SKM-1 (cell line): ENCODE measurements at regions not wholly inside any gene's neighbourhood (a gene's known extent, or its start where the extent isn't known, plus 50 kb on each side); places are given as distances from the start of the nearest gene placed in this dataset.

Source experiments
- DNase-seq: peaks from one replicate; lab custom pipeline; 2025; ENCODE audit not compliant: unreplicated experiment; lab: John Stamatoyannopoulos, UW

DNA sequence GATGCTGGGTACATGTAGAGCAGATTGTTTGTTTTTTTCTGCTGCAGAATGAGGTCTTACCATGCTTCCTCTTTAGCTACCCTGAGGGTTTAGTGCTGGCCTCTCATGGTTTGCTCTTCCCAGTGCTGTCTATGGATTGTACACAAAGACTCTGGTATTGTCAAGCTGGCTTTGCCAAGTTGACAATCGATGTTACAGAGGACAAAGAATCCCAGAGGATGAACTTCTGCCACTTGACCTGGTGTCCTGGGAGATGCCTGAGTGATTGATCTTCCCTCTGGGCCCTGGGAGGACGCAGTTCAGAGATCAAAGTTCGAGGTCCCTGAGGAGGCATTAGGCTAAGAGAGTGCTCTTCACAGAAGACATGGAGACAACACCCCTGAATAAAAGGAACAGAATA lies 865.4 kb downstream of the CCSER2 start:
- no peak for DNase-seq

DNA sequence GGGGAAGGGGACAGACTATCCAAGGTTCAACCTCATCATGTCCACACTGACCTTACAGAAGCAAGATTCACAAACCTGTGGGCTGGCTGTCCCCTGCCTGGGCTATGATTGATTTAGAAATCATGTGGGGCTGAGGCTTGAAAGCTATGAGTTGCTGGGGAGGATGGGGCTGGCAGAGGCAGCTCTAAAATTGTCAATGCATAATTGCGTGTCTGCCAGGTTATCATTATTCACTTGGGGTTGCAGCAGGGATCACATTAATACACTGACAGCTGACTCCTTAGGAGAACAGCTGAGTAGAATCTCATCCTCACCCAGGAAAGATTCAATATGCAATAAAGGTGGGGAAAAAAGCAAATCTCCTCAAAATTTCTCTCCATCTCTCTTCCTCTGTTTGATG lies 866.3 kb downstream of the CCSER2 start:
- no peak for DNase-seq

DNA sequence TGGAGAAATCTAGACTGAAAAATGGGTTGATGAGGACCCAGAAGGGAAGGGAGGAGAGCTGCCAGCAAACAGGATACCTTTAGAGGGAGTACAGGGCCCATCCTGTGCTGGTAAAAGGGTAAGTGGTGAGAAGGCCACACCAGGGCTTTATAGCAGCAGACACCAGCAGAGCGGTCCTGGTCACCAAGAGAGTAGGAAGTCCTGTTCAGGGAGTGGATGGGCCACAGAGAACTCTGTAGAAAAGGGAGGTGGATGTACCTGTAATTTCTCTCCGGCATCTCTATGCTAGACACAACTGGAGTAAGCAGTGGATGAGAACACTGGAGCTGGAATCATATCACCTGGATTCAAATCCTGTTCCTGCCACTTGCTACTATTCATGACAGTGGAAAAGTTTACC lies 867.2 kb downstream of the CCSER2 start:
- no peak for DNase-seq

DNA sequence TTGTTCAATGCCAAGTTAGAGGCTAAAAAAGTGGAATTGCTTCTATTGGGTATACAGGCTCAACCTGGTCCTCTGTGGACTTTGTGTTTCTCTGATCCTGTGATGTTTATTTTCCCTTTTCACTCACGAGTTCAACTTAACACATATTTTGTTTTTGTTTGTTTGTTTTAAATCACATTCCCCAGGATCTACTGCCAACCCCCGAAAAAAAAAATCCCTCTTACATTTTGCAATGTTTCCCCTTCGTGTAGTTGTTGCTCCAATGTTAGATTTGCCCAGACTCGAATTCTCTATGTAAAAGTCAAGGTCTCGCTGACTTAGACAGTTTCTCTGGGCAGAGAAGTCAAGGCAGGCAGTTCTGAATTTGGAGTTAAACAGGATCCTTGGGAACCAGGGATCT lies 876.4 kb downstream of the CCSER2 start:
- no peak for DNase-seq

GRCh38 chr10:85212526-85212925 lies 884.1 kb downstream of the CCSER2 start:
- DNase-seq: no peak

DNA sequence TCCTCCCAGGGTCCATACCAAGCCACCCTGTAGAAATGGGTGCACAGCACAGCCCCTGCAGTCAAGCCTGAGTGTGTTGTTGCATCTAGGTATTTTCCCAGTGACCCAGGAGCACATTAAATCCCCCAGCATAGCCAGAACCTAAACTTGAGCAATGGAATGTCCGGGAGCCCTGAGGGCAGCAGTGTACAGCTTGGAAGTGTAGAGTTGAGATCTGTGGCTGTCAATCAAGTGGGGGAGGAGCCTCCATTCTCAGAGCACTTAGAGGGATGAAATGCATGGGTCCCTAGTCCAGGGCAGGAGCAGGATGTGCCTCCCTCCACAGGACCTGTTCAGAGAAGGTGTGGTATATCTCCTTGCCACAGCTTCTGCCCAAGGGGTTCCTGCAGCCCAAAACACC lies 885.1 kb downstream of the CCSER2 start:
- DNase-seq: no peak

GRCh38 chr10:85222300-85222699 lies 893.9 kb downstream of the CCSER2 start:
- DNase-seq: no peak

GRCh38 chr10:85224366-85224940 lies 896.1 kb downstream of the CCSER2 start:
- no peak for DNase-seq

DNA sequence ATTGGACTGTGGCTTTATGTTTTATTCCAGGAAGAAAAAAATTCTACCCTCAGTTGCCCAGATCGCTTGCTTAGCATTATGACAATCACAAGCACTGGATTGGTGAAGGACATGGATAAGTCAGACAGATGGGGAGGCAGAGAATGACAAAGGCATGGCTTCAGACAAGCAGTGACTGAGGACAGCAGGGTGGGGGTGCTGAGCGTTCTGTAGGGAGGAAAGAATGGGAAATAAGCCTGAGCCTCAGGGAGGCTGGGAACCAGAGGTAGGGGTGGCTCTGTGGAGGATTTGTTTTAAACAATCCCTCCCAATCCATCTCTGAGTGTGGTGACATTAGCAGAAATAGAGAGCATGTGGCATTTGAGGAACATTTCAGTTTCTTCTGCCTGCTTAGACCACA lies 896.9 kb downstream of the CCSER2 start:
- DNase-seq: no peak

DNA sequence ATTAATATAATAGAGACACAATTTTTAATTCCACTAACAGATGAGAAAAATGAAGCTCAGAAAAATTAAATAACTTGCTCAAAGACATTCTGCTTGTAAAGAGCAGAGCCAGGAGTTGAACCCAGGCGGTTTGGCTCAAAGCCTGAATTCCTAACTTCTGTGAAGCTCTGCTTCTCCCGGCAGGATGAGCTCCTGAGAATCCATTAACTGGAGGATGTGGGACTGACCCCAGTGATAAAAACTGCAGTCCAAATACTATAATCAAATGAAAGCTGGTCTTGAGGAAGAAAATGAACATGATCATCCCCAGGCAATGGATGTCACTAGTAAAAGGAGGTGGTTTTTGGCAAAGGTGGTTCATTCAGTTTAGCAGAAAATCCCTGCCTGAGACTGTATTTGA lies 898.2 kb downstream of the CCSER2 start:
- no peak for DNase-seq

DNA sequence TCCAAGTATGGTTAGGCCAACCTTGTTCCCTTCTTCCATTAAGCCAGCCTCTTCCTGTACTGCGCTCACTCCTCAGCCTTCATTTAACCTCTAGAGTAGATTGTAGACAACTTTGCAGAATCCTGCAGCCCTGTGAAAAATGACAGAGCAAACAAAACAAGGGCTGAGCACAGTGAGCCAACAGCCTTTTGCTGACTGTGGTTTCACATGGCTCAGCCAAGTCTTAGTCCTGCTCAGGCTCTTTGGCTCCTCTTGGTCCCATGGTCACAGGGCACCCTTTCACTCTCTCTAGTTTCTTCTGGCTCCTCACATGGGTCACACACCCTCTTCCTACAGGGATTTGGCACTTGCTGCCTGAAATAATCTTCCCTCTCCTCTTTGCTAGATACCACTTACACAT lies 900.3 kb downstream of the CCSER2 start:
- no peak for DNase-seq

GRCh38 chr10:85231534-85232270 lies 903.3 kb downstream of the CCSER2 start:
- no peak for DNase-seq

DNA sequence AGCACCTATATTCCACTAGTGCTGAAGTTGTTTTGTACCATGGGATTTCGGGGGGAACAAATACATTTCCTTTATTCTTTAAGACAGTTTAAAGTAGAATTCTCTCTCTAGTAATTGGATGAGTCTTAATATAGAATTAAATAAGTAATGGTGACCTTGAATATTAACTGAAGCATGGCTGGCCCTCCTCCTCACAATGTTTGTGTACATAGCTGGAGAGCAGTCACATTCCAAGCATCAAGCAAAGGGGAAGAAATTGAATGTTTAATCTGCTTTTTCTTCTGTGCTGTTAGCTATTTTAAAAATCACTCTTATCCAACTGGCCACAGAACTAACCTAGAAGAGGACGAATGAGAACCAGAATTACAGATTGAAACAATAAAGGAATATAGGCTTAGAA lies 906.9 kb downstream of the CCSER2 start:
- no peak for DNase-seq

DNA sequence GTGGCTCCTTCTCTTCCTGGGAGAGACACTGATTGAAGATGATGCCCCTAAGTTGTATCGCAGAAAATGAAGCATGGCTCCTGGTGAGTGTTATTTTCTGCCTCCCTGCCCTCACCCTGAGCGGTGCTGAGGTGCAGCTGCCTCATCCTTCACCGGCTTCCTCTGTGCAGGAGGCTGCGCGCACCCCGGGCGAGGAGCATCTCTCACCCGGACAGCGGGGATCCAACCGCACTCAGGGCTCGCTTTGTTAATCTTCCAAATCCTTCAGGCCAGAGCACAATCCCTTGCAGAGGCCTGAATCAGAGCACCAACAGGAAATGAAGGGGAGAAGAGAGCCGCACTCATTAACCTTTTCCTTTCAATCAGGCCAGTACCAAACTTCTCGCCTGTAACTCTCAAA lies 910.3 kb downstream of the CCSER2 start:
- DNase-seq: no peak

DNA sequence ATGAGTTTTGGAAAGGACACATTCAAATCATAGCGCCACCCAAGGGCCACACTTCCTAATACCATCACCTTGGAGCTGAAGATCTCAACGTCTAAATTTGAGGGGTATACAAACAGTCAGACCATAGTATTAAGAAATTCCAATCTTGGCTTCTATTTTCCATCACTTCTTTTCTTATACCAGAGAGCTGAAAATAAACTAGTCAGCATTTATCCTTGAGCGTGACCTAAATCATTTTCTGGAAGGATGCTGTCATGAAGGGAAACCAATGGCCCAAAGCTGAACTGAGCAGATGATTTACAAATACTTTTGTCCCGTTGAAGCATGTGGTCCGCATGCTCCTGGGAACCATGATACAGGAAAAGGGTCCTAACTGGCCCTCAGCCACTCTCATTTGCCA lies 921.9 kb downstream of the CCSER2 start:
- no peak for DNase-seq

GRCh38 chr10:85256481-85256880 lies 928.1 kb downstream of the CCSER2 start:
- DNase-seq: no peak

DNA sequence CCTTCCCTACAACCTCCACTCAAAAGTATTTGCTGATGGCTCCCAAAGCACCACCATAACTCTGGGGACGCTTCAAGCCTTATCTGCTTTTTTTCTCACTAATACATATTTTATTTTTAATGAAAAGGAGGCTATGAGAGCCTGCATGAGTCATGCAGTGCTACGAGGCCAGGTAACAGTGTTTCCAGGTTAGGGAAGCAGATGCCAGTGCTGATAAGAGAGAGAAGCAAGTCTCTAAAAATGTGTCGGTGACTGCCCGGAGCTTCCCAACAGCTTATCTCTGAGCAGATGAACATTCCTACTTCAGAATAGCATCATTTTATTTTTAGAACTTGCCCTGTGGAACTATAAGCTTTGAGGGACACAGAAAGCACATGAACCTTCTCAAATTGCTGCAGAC lies 931.5 kb downstream of the CCSER2 start:
- no peak for DNase-seq

DNA sequence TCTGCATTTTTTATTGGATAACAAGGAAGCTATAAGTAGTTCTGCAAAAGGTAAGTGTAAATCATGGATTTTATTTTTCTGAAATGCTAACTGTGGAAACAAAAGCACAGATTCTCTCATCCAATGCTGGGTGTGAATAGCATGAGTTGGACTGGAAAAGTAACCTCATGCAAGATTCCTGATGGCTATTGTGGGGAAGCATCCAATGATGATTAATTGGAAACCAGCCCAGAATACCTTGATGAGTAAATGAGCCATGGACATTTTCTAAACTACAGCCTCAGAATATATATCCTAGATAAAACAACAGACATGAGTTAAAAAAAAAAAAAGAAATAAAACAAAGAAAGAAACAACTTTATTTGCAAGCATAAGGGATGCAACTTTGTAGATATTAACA lies 934.6 kb downstream of the CCSER2 start:
- DNase-seq: no peak

- no peak for DNase-seq
Measured at GRCh38 chr10:85265121-85265520, 936.7 kb downstream of the CCSER2 start.

DNA sequence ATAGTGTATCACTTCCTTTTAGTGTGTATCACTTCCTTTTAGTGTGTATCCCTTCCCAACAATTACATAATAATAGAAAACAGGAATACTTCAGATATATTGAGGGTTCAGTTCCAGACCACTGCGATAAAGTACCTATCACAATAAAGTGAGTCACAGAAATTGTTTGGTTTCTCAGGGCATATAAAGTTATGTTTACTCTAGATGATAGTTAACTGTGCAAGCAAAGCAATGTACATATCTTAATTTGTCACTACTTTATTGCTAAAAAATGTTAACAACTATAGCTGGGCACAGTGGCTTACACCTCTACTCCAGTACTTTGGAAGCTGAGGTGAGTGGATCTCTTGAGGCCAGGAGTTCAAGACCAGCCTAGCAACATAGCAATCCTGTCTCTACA lies 938.4 kb downstream of the CCSER2 start:
- no peak for DNase-seq

DNA sequence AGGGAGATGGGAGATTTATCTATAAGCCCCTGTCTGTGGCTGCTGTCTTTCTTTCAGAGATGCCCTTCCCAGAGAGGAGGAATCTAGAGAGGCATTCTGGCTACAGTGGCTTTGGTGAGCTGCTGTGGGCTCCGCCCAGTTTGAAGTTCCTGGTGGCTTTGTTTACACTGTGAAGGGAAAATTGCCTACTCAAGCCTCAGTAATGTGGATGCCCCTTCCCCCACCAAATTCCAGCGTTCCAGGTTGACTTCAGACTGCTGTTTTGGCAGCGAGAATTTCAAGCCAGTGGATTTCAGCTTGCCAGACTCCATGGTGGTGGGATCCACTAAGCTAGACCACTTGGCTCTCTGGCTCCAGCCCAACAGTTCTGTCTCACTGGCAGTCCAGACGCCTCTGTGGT lies 951.6 kb downstream of the CCSER2 start:
- no peak for DNase-seq

DNA sequence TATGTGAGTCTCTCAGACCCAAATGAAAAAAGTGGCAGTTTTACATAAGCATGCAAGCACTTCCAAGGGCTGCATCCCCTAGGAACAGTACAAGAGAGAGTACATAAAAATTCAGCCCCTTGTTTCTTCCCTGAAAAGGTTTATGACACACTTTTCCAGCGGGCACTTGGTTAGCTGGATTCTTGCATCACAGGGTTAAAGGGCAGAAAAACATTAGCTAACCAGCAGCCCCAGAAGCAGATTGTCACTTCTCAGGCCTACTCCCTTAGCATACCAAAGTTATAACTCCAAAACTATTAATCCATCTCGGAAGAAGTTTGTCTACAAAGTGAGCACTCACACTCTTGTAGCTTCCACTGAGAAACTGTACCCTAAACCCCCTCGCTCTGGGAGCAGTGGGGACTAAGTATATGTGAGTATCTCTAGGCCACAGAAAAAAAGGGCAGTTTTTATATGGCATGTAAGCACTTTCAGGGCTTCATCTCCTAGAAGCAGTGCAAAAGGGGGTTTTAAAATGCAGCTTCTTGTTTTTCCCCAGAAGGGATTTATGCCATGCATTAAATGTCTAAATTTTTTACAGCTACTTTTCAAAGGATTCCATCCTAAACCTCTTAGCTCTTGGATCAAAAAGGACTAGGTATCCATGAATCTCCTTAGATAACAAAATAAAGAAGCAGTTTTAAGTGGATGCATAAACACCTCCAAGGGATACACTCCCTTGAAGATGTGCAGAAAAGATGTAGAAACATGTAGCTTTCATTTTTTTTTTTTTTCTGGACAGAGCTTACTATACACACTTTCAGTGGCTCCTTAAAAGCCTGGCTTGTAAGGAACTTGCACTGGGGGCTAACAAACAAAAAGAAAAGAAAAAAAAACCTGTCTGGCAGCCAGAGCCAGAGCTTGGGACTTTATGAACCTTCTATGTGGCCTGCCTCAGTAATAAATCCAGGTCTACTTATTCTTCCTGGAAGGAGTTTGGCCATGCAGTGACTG lies 956.7 kb downstream of the CCSER2 start:
- no peak for DNase-seq
